ENCODE measurements at regions not wholly inside any gene's neighbourhood (a gene's known extent, or its start where the extent isn't known, plus 50 kb on each side); places are given as distances from the start of the nearest gene placed in this dataset.
"Not testable (repeated sequence)": the region's sequence is repeated elsewhere in the genome, so short reads cannot be mapped to it uniquely, and the experiment has no call there.

DNA sequence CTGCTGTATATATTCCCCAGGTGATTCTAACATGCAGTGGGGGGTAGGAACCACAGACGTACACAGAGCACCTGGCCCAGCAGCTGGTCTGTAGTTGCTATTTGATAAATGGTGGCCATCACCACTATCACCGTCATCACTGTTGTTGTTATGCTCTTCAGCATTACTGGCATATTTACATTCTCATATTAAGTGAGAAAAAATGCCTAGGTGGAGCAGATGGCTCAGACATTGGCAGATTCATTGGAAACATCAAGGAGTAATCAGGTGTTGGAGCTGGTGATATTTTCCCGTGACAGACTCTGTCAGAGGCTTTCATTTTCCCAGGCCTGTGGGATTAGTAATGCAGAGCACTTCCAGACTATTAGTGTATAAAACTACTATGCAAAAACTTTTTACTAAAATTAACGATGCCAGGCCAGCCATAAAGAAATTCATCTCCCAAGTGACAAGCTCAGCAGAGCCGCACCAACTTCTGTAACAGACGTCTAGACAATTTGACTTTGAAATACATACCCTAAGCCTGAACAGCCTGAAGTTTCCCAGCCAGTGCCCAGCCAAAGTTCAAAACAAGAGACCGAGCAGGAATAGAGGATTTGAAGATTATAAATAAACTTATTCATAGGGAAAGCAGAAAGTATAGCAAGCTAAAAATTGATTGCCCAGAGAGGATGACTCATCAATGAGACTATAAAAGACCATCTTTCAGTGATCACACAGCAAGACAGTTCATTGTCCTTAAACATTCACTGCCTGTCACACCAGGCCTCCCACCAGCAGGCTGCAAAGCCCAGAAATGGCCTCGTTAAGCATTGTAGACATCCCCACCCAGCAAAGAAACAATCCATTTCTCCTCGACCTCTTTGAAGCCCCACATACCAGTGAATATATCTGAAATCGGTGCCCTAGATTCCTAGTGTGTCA, 247.4 kb upstream of the CHAC2 start:
- Mint-ChIP-seq H3K9me3 (no peaks in the 10 kb centered on the region), H3K4me1 (ENCODE audit: low read depth) (no peaks in the 10 kb centered on the region), H3K36me3 (ENCODE audit: insufficient read depth in 2 of 2) (no peaks in the 10 kb centered on the region), H3K27ac (no peak overlapping the region), H3K27me3 (ENCODE audit: low read depth) (peaks cover 6% of the 10 kb centered on the region), H3K4me3 (no peak overlapping the region)
- no peak for ATAC-seq (replicated peaks in 1 of 2)
- no peak for DNase-seq

DNA sequence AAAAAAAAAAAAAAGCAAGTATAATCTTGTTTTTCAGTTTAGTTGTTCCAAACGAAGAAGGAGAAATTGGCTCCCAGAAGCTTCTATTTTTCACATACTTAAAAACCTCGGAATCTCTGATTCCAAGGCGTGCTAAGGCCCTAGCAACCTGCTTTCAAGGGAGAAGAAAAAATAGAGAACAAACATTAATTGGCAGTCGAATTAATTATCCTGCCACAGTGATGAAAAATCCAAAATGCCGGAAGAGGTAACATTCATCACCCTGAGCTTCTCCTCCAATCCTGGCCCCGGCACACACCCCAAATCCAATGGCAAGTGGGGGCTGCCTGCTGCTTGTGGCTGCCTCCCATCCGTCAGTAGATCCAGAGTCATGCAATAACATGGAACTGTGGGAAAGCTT, 250.2 kb upstream of the CHAC2 start:
- Mint-ChIP-seq H3K4me1 (ENCODE audit: low read depth) (no peaks in the 10 kb centered on the region), H3K9me3 (no peaks in the 10 kb centered on the region), H3K27me3 (ENCODE audit: low read depth) (peaks cover 6% of the 10 kb centered on the region), H3K27ac (no peak overlapping the region), H3K36me3 (ENCODE audit: insufficient read depth in 2 of 2) (no peaks in the 10 kb centered on the region), H3K4me3 (no peak overlapping the region)
- DNase-seq: no peak
- ATAC-seq (replicated peaks in 1 of 2): no peak

DNA sequence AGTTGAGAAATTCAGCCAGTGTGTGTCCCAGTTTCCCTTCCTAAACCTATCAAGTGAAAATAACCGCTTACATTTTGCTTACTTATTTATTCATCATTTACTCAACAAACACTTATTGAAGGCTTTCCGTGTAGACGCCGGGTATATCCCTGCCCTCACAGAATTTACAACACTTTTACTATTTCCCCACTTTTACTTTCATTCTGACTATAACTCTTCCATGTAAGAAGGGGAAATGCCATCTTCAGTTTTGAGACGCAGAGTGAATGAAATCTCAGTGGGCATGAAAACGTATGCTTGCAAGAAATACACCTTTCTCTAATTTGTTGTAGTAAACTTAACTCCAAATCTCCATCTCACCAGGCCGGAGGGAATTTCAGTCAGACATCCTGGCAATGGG, 251.0 kb upstream of the CHAC2 start:
- H3K4me1 Mint-ChIP-seq (ENCODE audit: low read depth): no peaks in the 10 kb centered on the region
- H3K27ac Mint-ChIP-seq: no peak overlapping the region
- DNase-seq (no peak), ATAC-seq (replicated peaks in 1 of 2) (no peak)
- H3K36me3 Mint-ChIP-seq (ENCODE audit: insufficient read depth in 2 of 2): no peaks in the 10 kb centered on the region
- no peak overlapping the region for H3K4me3 Mint-ChIP-seq
- H3K27me3 Mint-ChIP-seq (ENCODE audit: low read depth): peaks cover 6% of the 10 kb centered on the region
- H3K9me3 Mint-ChIP-seq: no peaks in the 10 kb centered on the region

DNA sequence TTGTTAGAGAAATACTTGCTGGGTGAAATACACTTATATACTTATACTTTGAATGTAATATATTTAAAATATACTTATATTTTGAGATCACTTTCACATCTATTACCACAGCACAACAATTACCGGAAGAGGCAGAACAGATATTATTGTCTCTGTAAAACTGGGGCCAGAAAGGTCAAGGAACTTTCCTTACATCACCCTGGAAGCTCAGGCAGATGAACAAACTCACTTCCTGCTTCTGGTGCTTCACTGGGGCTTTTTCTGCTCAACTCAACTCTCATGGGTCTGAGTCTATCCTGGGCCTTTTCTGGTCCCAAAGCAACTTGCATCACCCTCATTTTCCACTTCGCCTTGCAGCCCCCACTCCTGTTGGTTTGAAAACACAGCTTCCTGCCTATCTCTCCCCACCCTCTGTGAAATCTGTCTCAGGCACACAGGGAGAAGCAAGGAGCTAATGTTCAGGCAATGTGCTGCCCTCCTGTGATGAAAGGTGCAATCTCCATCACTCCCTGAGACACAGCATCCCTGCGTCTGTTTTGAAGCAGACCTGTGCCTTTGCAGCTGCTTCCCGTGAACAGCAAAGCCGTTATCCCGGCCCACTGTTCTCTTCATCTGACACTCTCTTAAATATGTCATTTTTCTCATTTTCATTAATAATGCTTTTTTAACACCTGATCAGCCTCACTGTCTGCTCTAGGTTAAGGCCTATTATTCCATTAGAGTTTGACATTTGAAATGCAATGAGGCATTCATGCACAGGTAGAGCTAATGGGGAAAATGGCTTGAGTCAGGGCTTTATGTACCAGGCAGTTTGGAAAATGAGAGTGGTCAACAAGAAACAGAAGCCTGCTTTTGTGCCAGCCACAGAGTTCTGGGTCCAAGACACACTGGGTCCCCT, 251.9 kb upstream of the CHAC2 start:
- H3K27ac Mint-ChIP-seq: no peak overlapping the region
- no peak for DNase-seq
- H3K36me3 Mint-ChIP-seq (ENCODE audit: insufficient read depth in 2 of 2): no peaks in the 10 kb centered on the region
- ATAC-seq (replicated peaks in 1 of 2): no peak
- H3K9me3 Mint-ChIP-seq: no peaks in the 10 kb centered on the region
- peaks cover 6% of the 10 kb centered on the region for H3K27me3 Mint-ChIP-seq (ENCODE audit: low read depth)
- H3K4me1 Mint-ChIP-seq (ENCODE audit: low read depth): no peaks in the 10 kb centered on the region
- H3K4me3 Mint-ChIP-seq: no peak overlapping the region

DNA sequence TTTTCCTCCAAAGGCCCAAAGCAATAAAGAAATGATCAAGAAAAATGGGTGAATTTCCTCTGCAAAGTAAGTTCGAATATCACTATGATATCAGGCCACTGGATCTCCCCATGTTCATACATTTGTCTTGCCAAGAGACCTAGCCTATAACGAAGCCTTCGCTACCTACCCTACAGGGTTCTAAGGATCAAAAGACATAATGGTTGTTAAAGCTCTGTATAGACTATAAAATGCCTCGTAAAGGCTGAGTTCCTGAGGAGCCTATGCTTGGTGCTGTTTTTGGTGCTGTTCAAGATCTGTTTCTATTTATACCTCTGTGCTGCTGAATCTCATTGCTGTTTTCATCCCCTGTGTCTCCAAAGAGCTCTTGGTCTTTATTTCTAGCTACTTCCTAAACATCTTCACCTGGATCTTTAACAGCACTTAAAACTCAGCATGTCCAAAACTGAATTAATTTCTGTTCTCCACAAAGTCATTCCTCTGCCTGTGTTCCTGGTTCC, 254.4 kb upstream of the CHAC2 start:
- Mint-ChIP-seq H3K9me3 (no peaks in the 10 kb centered on the region), H3K4me3 (no peak overlapping the region), H3K27ac (no peak overlapping the region), H3K4me1 (ENCODE audit: low read depth) (no peaks in the 10 kb centered on the region), H3K36me3 (ENCODE audit: insufficient read depth in 2 of 2) (no peaks in the 10 kb centered on the region), H3K27me3 (ENCODE audit: low read depth) (peaks cover 6% of the 10 kb centered on the region)
- ATAC-seq (replicated peaks in 1 of 2) (no peak), DNase-seq (no peak)

DNA sequence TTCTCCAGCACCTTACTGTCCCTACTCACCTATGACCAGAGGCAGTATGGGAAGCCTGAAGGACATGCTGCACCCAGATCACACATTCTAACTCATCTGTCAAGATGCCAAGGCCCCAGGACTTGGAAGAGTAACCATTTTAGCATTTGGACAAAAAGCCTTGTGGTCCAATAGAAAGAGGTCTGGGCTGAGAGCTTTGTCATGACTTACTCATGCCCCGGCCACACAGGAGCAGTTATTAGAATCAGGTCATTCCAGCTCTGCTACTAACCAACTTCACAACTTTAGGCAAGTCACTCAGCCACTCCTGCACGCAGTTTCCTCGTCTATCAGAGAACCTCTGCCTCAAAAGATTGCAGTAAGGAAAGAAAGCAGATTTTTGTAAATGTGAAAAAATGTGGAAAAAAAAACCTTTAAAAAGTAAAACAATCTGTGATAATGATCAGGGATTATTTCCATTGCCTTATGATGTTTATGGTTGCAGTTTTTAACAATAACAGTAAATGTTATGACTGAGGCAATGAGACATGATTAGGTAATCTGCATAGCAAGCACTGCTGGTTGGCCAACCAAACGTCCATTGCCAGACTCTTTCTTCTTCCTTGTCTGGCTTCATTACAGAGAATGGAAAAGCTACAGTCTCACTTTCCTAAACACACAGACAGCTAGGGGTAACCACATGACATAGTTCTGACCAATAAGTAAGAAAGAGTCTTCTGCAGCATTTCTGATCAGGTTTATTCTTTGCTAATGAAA, 255.4 kb upstream of the CHAC2 start:
- no peak for ATAC-seq (replicated peaks in 1 of 2)
- Mint-ChIP-seq H3K27me3 (ENCODE audit: low read depth) (no peaks in the 10 kb centered on the region), H3K27ac (no peak overlapping the region), H3K9me3 (no peaks in the 10 kb centered on the region), H3K4me1 (ENCODE audit: low read depth) (no peaks in the 10 kb centered on the region), H3K36me3 (ENCODE audit: insufficient read depth in 2 of 2) (no peaks in the 10 kb centered on the region), H3K4me3 (no peak overlapping the region)
- no peak for DNase-seq

DNA sequence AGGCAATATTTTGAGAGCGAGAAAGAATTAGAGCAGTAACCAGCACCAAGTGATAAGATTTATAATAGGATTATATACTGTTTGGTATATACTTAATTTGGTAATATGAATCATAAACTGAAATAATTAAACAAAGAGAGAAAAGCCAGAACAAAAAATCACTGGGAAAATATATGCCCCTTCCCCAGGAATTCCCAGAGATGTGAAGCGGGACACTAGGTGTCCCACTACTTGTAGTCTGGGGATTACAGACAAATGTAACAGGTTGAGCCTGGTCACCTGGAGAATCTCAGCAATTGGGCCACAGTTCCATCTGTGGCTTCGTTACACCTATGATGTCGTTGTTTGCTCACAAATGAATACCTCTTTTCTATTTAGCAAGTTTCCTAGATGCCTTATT, 256.1 kb upstream of the CHAC2 start:
- no peaks in the 10 kb centered on the region for H3K27me3 Mint-ChIP-seq (ENCODE audit: low read depth)
- no peaks in the 10 kb centered on the region for H3K36me3 Mint-ChIP-seq (ENCODE audit: insufficient read depth in 2 of 2)
- H3K27ac Mint-ChIP-seq: no peak overlapping the region
- no peaks in the 10 kb centered on the region for H3K9me3 Mint-ChIP-seq
- ATAC-seq (replicated peaks in 1 of 2) (no peak), DNase-seq (no peak)
- no peak overlapping the region for H3K4me3 Mint-ChIP-seq
- H3K4me1 Mint-ChIP-seq (ENCODE audit: low read depth): no peaks in the 10 kb centered on the region

DNA sequence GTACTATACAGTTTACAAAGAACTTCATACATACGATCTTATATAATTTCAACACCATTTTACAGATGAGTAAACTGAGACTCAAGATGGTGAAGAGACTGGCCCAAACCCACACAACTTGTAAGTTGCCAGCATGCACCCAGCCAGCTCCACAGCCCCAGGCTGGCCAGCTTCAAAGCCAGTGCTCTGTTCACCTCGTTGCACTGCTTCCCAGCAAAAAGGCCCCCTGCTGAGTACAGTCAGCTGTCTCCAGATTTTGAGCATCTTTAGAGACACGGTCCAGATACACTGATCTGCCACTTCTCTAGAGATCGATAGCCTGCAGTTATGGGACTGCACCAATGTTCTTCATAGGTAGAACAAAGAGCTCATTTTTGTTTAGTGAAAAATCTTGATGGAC, 257.2 kb upstream of the CHAC2 start:
- Mint-ChIP-seq H3K27ac (no peak overlapping the region), H3K4me1 (ENCODE audit: low read depth) (no peaks in the 10 kb centered on the region), H3K9me3 (no peaks in the 10 kb centered on the region), H3K36me3 (ENCODE audit: insufficient read depth in 2 of 2) (no peaks in the 10 kb centered on the region), H3K4me3 (no peak overlapping the region), H3K27me3 (ENCODE audit: low read depth) (no peaks in the 10 kb centered on the region)
- ATAC-seq (replicated peaks in 1 of 2) (no peak), DNase-seq (no peak)

DNA sequence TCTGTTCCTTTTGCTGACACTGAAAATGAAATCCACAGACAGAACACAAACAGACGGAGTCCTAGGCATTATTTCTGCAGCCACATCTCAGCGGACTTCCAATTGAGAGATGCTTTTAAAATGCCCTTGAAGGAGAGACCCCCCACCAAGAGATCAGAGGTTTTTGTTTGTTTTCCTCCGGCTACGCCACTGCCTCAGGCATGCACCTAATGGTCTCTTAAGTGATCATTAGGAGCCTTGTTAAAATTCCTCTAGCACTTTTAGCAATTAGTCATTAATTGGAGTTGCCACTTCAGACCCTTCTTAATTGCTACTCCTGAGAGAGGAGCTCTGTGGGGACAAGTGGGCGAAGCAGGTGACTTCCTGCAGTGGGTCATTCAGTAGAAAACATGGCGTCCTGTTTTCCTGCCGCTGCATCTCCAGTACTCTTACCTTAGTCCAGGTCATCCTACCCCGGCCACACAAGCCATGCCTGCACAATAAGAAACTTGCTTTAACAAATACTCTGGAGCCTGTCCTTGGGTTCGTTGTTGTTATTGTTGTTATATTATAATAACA, 257.7 kb upstream of the CHAC2 start:
- Mint-ChIP-seq H3K9me3 (no peaks in the 10 kb centered on the region), H3K36me3 (ENCODE audit: insufficient read depth in 2 of 2) (no peaks in the 10 kb centered on the region), H3K4me1 (ENCODE audit: low read depth) (no peaks in the 10 kb centered on the region), H3K27ac (no peak overlapping the region), H3K27me3 (ENCODE audit: low read depth) (no peaks in the 10 kb centered on the region), H3K4me3 (no peak overlapping the region)
- DNase-seq (no peak), ATAC-seq (replicated peaks in 1 of 2) (no peak)

DNA sequence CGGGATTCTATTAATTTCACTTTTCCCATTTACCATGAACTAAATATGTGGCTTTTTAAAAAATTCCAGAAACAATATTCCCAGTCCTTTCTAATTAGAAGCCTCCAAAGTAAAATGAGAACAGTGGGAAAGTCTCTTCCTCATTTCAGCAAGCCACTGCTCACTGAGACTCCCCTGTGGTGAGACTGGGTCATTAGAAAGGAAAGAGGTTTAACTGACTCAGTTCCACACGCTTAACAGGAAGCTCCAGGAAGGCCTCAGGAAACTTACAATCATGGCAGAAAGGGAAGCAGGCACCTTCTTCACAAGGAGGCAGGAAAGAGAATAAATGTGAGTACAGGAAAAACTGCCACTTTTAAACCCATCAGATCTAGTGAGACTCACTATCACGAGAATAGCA, 258.9 kb upstream of the CHAC2 start:
- H3K27me3 Mint-ChIP-seq (ENCODE audit: low read depth): no peaks in the 10 kb centered on the region
- no peak for DNase-seq
- H3K27ac Mint-ChIP-seq: no peak overlapping the region
- no peak overlapping the region for H3K4me3 Mint-ChIP-seq
- H3K9me3 Mint-ChIP-seq: no peaks in the 10 kb centered on the region
- H3K4me1 Mint-ChIP-seq (ENCODE audit: low read depth): no peaks in the 10 kb centered on the region
- no peak for ATAC-seq (replicated peaks in 1 of 2)
- H3K36me3 Mint-ChIP-seq (ENCODE audit: insufficient read depth in 2 of 2): no peaks in the 10 kb centered on the region

DNA sequence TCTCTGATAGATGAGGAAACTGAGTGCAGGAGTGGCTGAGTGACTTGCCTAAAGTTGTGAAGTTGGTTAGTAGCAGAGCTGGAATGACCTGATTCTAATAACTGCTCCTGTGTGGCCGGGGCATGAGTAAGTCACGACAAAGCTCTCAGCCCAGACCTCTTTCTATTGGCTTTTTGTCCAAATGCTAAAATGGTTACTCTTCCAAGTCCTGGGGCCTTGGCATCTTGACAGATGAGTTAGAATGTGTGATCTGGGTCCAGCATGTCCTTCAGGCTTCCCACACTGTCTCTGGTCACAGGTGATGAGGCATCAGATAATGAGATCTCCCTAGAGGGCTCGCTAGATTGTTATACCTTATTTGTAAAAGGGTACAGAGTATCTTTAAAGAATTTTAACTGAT, 260.5 kb upstream of the CHAC2 start:
- H3K4me3 Mint-ChIP-seq; H3K27me3 Mint-ChIP-seq (ENCODE audit: low read depth); H3K9me3 Mint-ChIP-seq; ATAC-seq (replicated peaks in 1 of 2); H3K36me3 Mint-ChIP-seq (ENCODE audit: insufficient read depth in 2 of 2); DNase-seq; H3K27ac Mint-ChIP-seq; H3K4me1 Mint-ChIP-seq (ENCODE audit: low read depth): not testable (repeated sequence)

DNA sequence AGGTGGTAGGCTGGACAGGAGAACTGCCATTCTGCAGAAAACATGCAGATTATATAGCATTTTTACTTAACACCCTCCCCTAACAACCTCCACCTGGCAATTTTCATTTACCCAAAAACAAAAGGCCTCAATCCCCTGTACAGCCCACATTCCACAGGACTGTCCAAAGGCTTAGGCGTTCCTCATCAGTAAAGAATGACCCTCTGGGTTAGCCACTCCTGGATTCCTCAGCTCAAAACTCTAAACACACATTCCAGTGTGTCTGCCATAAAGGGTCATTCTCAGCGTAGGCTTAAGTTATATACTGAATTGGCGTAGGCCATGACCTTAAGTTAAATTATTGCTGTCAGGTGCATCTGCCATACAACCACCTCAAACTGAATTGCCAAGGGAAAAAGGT, 261.8 kb upstream of the CHAC2 start:
- DNase-seq: no peak
- H3K9me3 Mint-ChIP-seq: no peaks in the 10 kb centered on the region
- H3K27me3 Mint-ChIP-seq (ENCODE audit: low read depth): no peaks in the 10 kb centered on the region
- no peak for ATAC-seq (replicated peaks in 1 of 2)
- no peak overlapping the region for H3K27ac Mint-ChIP-seq
- no peaks in the 10 kb centered on the region for H3K36me3 Mint-ChIP-seq (ENCODE audit: insufficient read depth in 2 of 2)
- H3K4me1 Mint-ChIP-seq (ENCODE audit: low read depth): no peaks in the 10 kb centered on the region
- H3K4me3 Mint-ChIP-seq: no peak overlapping the region

Measured in activated T-cell treated with anti-CD3 and anti-CD28 coated beads, Interleukin-2, amount 50 U/mL, for 72 hours (primary cell).